K562 (cell line): ENCODE measurements at regions not wholly inside any gene's neighbourhood (a gene's known extent, or its start where the extent isn't known, plus 50 kb on each side); places are given as distances from the start of the nearest gene placed in this dataset.

Experiments used
- ATAC-seq: fragments of 200-7000 bp; cut with Tn5 transposase; 3 replicates; pipeline ENCODE4 v1.9.1; 2020; ENCODE audit warnings: moderate library complexity
- BruUV-seq: library from RNA; stranded (reverse); fragments of 400-500 nt; replicated peaks from 2 replicates; lab custom pipeline; 2021; lab: Mats Ljungman, UMichigan
- CTCF ChIA-PET: fragments of 300-600 bp; formaldehyde crosslinking; extraction: SDS; loops from one replicate; lab custom pipeline; 2021; ENCODE audit warnings: low intra/inter-chr PET ratio; lab: Yijun Ruan, JAX
- POLR2A ChIA-PET: fragments of 300-600, 350-650 bp; sonication (Branson Sonifier 250); formaldehyde crosslinking; extraction: SDS; loops from one replicate; lab custom pipeline; 2021; ENCODE audit warnings: antibody characterized with exemption, inconsistent platforms; lab: Yijun Ruan, JAX
- DNase-seq, 4 experiments: peaks; one replicate each; pipeline versions ENCODE4 v3.0.0 to v3.0.0-alpha.2; 2011 to 2018; ENCODE audit warnings: low spot score in 3 of 4, mixed read lengths in 3 of 4; ENCODE audit errors: extremely low read depth in 1 of 4
- FAIRE-seq: peaks from 2 replicates; lab custom pipeline; 2011; peaks lifted over from hg19 to GRCh38; lab: Jason Lieb, UNC
- H2AFZ ChIP-seq: 2 replicates; pipeline ENCODE4 v1.6.0; 2011; ENCODE audit warnings: low read depth, low read length, control low read depth, inconsistent platforms
- H3K27ac ChIP-seq: fragments of 200-600 bp; 3 replicates; pipeline ENCODE4 v1.8.0; 2011; ENCODE audit warnings: low read depth, mild to moderate bottlenecking, control low read depth, inconsistent platforms, low read length, moderate library complexity, mixed read lengths; ENCODE audit errors: extremely low read depth
- H3K27me3 ChIP-seq, 2 experiments: fragments of 300-600 bp in 1 of 2; 2 replicates in 1 of 2; 3 replicates in 1 of 2; pipeline versions ENCODE4 v1.6.0 to v1.8.0; 2011; ENCODE audit warnings: inconsistent platforms in 2 of 2, low read length in 2 of 2, mild to moderate bottlenecking in 1 of 2, mixed read lengths in 1 of 2, moderate library complexity in 1 of 2; ENCODE audit not compliant: control insufficient read depth in 2 of 2, insufficient read depth in 2 of 2
- H3K36me3 ChIP-seq: fragments of 300-600 bp; 3 replicates; pipeline ENCODE4 v1.8.0; 2011; ENCODE audit warnings: mild to moderate bottlenecking, low read length, inconsistent platforms; ENCODE audit not compliant: control insufficient read depth, insufficient read depth
- H3K4me1 ChIP-seq, 2 experiments: fragments of 200-600 bp in 1 of 2; replicated peaks in 1 of 2; 2 replicates in 1 of 2; 3 replicates in 1 of 2; pipeline versions ENCODE4 v1.5.1 to v1.8.0; 2011; ENCODE audit warnings: inconsistent platforms in 2 of 2, low read length in 2 of 2, mild to moderate bottlenecking in 1 of 2, mixed read lengths in 1 of 2, moderate library complexity in 1 of 2; ENCODE audit not compliant: control insufficient read depth in 2 of 2, insufficient read depth in 2 of 2
- H3K4me2 ChIP-seq: 2 replicates; pipeline ENCODE4 v1.6.1; 2011; ENCODE audit warnings: low read length, control low read depth, inconsistent platforms, mixed read lengths; ENCODE audit not compliant: insufficient read depth
- H3K4me3 ChIP-seq: fragments of 200-600 bp; sonication (generic), shearing (Covaris generic); 2 replicates; pipeline ENCODE4 v1.5.1; 2016; ENCODE audit warnings: control low read depth, inconsistent platforms
- H3K79me2 ChIP-seq: fragments of 200-600 bp; 3 replicates; pipeline ENCODE4 v1.8.0; 2011; ENCODE audit warnings: low read length, inconsistent platforms; ENCODE audit not compliant: control insufficient read depth, insufficient read depth
- H3K9ac ChIP-seq, 2 experiments: 2 replicates each; pipeline versions ENCODE4 v1.6.0 to v1.6.1; 2011; ENCODE audit warnings: low read depth in 2 of 2, low read length in 2 of 2, control low read depth in 1 of 2, inconsistent platforms in 1 of 2, mild to moderate bottlenecking in 1 of 2, mixed read lengths in 1 of 2; ENCODE audit not compliant: insufficient read depth in 1 of 2
- H3K9me1 ChIP-seq: one replicate; pipeline ENCODE4 v1.6.0; 2011; ENCODE audit warnings: inconsistent platforms, mild to moderate bottlenecking, low read length, moderate library complexity; ENCODE audit not compliant: control insufficient read depth, insufficient read depth
- H3K9me3 ChIP-seq: replicated peaks from 2 replicates; pipeline ENCODE4 v1.5.1; 2011; ENCODE audit warnings: low read depth, low read length, inconsistent platforms; ENCODE audit not compliant: control insufficient read depth, insufficient read depth
- H4K20me1 ChIP-seq: replicated peaks from 2 replicates; pipeline ENCODE4 v1.6.1; 2011; ENCODE audit warnings: low read length, inconsistent platforms, mixed read lengths; ENCODE audit not compliant: control insufficient read depth, insufficient read depth
- CBX8 ChIP-seq: fragments of 200-600 bp; sonication (generic); IDR thresholded peaks from 2 replicates; pipeline ENCODE4 v1.6.1; 2012; ENCODE audit warnings: borderline replicate concordance, mixed run types, low read depth, mild to moderate bottlenecking, moderate library complexity, mixed read lengths, low read length, control low read depth, inconsistent platforms; ENCODE audit not compliant: poor library complexity, severe bottlenecking; ENCODE audit errors: extremely low read depth
- FOXK1 ChIP-seq: sonication (generic); formaldehyde crosslinking; IDR thresholded peaks from 2 replicates; pipeline ENCODE4 v1.8.0; 2022; ENCODE audit warnings: missing genetic modification reagents, mild to moderate bottlenecking, borderline replicate concordance
- HNRNPK ChIP-seq: fragments of 200-400 bp; formaldehyde crosslinking; IDR thresholded peaks from one replicate; pipeline ENCODE4 v1.6.1; 2018; ENCODE audit warnings: mild to moderate bottlenecking, low read depth, low read length; ENCODE audit not compliant: poor library complexity, severe bottlenecking
- NBN ChIP-seq: fragments of 450-650 bp; IDR thresholded peaks from 2 replicates; pipeline ENCODE4 v1.6.1; 2016; ENCODE audit warnings: low read depth, mild to moderate bottlenecking
- PHF8 ChIP-seq: fragments of 200-600 bp; sonication (generic); IDR thresholded peaks from 2 replicates; pipeline ENCODE4 v1.6.1; 2012; ENCODE audit warnings: mixed run types, mild to moderate bottlenecking, inconsistent platforms, low read length, moderate library complexity, borderline replicate concordance
- POLR2A ChIP-seq: fragments of 450-650 bp; conservative IDR thresholded peaks from 2 replicates; pipeline ENCODE4 v1.6.1; 2016
- RFX7 ChIP-seq: fragments of 250-450 bp; sonication (Bioruptor Pico); IDR thresholded peaks from 2 replicates; pipeline ENCODE4 v1.5.1; 2021; ENCODE audit warnings: mild to moderate bottlenecking
- RNF2 ChIP-seq: sonication (generic); IDR thresholded peaks from 2 replicates; pipeline ENCODE4 v1.6.1; 2016
- SIN3A ChIP-seq, 2 experiments: fragments of 150-350 bp in 1 of 2; IDR thresholded peaks; 2 replicates each; pipeline ENCODE4 v1.6.1; 2011 to 2016; ENCODE audit warnings: borderline replicate concordance in 2 of 2, low read depth in 2 of 2, low read length in 2 of 2, mild to moderate bottlenecking in 2 of 2, moderate library complexity in 2 of 2; ENCODE audit not compliant: control insufficient read depth in 1 of 2
- SMARCA4 ChIP-seq: fragments of 450-650 bp; IDR thresholded peaks from 2 replicates; pipeline ENCODE4 v1.6.1; 2016
- TAF1 ChIP-seq: IDR thresholded peaks from 2 replicates; pipeline ENCODE4 v1.6.1; 2011; ENCODE audit warnings: mild to moderate bottlenecking, low read length, moderate library complexity; ENCODE audit not compliant: insufficient read depth, control insufficient read depth, severe bottlenecking; ENCODE audit errors: extremely low read depth
- TCF3 ChIP-seq: sonication (generic); formaldehyde crosslinking; IDR thresholded peaks from 2 replicates; pipeline ENCODE4 v1.4.0; 2020; ENCODE audit warnings: mild to moderate bottlenecking, missing genetic modification reagents
- XRCC4 ChIP-seq: IDR thresholded peaks from one replicate; pipeline ENCODE4 v1.6.1; 2011; ENCODE audit not compliant: insufficient read depth, insufficient read length; ENCODE audit errors: extremely low read depth
- ZFX ChIP-seq: sonication (generic); formaldehyde crosslinking; IDR thresholded peaks from 2 replicates; pipeline ENCODE4 v1.8.0; 2022; ENCODE audit warnings: mild to moderate bottlenecking, missing genetic modification reagents, moderate library complexity
- ZNF133 ChIP-seq: fragments of 250-450 bp; sonication (Bioruptor Pico); IDR thresholded peaks from 2 replicates; pipeline ENCODE4 v1.4.0; 2020; ENCODE audit warnings: mild to moderate bottlenecking
- ZNF143 ChIP-seq: sonication (generic); formaldehyde crosslinking; IDR thresholded peaks from 2 replicates; pipeline ENCODE4 v1.9.0; 2022; ENCODE audit warnings: mild to moderate bottlenecking, missing genetic modification reagents
- WGBS: fragments of 100-300 bp; shearing (Covaris generic); methylation state at CpG from one replicate; pipeline ENCODE4 v1.1.6; 2016; ENCODE audit warnings: low coverage, mixed read lengths; ENCODE audit not compliant: insufficient coverage; ENCODE audit errors: missing lambda C conversion rate; 5-methylcytosine and 5-hydroxymethylcytosine counted together
- in situ Hi-C: fragments of 300-500 bp; cut with MboI; formaldehyde crosslinking; loops from 4 replicates; pipeline ENCODE4 v1.15.0; 2018; ENCODE audit warnings: inconsistent platforms, mixed read lengths
- intact Hi-C: fragments of 100-400 bp; cut with micrococcal nuclease; formaldehyde crosslinking; loops from 2 replicates; pipeline ENCODE4 v1.14.2; 2022
- TF ChIP-seq, protein P1 (sequence below): sonication (generic); formaldehyde crosslinking; IDR thresholded peaks from 2 replicates; pipeline ENCODE4 v1.8.0; 2022; ENCODE audit warnings: mild to moderate bottlenecking, missing genetic modification reagents
- TF ChIP-seq, protein P2 (sequence below): sonication (generic); formaldehyde crosslinking; IDR thresholded peaks from 2 replicates; pipeline ENCODE4 v1.8.0; 2022; ENCODE audit warnings: missing genetic modification reagents, mild to moderate bottlenecking, borderline replicate concordance
- TF ChIP-seq, protein P3 (sequence below): fragments of 250-450 bp; sonication (Bioruptor Pico); IDR thresholded peaks from 2 replicates; pipeline ENCODE4 v1.8.0; 2021; ENCODE audit warnings: moderate library complexity, mild to moderate bottlenecking, inconsistent platforms
- TF ChIP-seq, protein P4 (sequence below): conservative IDR thresholded peaks from 2 replicates; pipeline ENCODE4 v1.6.1; 2011; ENCODE audit warnings: low read depth, mild to moderate bottlenecking, low read length; ENCODE audit not compliant: control insufficient read depth

DNA sequence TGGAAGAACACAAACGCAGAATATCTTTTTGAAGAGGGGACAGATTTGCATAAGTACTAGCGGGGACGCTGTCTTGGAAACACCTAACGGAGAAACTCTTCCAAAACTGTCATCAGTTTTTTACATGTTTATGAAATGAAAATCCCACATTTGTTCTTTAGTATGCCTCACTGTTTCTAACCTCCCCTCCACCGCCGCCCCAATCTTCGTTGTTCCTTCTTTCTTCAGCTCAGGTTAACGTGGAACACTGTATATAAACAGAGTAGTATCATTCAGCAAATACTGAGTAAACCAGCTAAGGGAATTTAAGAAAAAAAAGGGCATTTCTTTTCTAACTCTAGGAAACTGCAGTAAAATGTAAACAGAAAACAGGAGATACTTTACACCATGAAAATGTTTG is 2345.6 kb downstream of the PCDH7 start (continued):
- TF ChIP-seq, protein P1, sequence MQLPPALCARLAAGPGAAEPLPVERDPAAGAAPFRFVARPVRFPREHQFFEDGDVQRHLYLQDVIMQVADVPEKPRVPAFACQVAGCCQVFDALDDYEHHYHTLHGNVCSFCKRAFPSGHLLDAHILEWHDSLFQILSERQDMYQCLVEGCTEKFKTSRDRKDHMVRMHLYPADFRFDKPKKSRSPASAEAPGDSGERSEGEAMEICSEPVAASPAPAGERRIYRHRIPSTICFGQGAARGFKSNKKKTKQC (CRISPR knock-in tag), result no peak
- no peak for TF ChIP-seq TAF1
- no peak for TF ChIP-seq TCF3 (CRISPR knock-in tag)
- TF ChIP-seq PHF8, result no peak

DNA sequence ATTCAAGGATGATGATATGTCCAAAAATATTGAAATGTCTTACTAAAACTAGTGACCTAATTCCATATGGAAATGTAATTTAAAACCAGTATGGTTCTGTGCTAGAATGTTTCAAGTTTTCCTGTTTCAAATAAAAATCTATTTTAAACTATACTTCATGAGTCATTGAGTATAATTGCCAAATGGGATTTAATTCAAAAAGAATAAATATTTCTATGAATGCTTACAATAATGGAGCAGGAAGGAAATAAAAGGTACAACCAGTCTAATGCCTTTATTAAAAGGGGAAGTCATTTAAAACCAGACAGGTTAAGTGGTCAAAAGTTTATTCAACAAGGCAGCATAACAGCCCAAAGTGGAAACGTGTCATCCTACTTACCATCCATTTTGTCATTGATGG is 2347.1 kb downstream of the PCDH7 start:
- ChIA-PET CTCF (no interaction called here), POLR2A (no interaction called here)
- DNase-seq (no peak), ATAC-seq (no peak), FAIRE-seq (no peak)
- no TSS peak for BruUV-seq
- H3K4me2 ChIP-seq, result no peak overlapping the region
- H4K20me1 ChIP-seq, result no peaks in the 10 kb centered on the region
- H3K27me3 ChIP-seq, result no peaks in the 10 kb centered on the region
- H3K9me1 ChIP-seq, result no peaks in the 10 kb centered on the region
- H2AFZ ChIP-seq, result no peak overlapping the region
- H3K79me2 ChIP-seq, result no peaks in the 10 kb centered on the region
- H3K4me3 ChIP-seq, result no peak overlapping the region
- H3K9ac ChIP-seq, result no peak overlapping the region
- intact Hi-C loops, result no loop called here
- 0% methylated on average over 1 of the region's 1 CpG for WGBS
- TF ChIP-seq SIN3A (IDR thresholded peaks at IDR 0.05; ENCODE audit: borderline replicate concordance in 2 of 2, control insufficient read depth in 1 of 2, low read depth in 2 of 2, low read length in 2 of 2) (no peak), RNF2 (no peak), ZNF133 (CRISPR knock-in tag) (no peak), XRCC4 (no peak), RFX7 (no peak), POLR2A (no peak), ZFX (no peak), ZNF143 (CRISPR knock-in tag) (no peak), NBN (no peak), SMARCA4 (no peak), HNRNPK (no peak), CBX8 (no peak), FOXK1 (CRISPR knock-in tag) (no peak)
- TF ChIP-seq, protein P2, sequence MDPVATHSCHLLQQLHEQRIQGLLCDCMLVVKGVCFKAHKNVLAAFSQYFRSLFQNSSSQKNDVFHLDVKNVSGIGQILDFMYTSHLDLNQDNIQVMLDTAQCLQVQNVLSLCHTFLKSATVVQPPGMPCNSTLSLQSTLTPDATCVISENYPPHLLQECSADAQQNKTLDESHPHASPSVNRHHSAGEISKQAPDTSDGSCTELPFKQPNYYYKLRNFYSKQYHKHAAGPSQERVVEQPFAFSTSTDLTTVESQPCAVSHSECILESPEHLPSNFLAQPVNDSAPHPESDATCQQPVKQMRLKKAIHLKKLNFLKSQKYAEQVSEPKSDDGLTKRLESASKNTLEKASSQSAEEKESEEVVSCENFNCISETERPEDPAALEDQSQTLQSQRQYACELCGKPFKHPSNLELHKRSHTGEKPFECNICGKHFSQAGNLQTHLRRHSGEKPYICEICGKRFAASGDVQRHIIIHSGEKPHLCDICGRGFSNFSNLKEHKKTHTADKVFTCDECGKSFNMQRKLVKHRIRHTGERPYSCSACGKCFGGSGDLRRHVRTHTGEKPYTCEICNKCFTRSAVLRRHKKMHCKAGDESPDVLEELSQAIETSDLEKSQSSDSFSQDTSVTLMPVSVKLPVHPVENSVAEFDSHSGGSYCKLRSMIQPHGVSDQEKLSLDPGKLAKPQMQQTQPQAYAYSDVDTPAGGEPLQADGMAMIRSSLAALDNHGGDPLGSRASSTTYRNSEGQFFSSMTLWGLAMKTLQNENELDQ, result no peak
- TF ChIP-seq, protein P3, sequence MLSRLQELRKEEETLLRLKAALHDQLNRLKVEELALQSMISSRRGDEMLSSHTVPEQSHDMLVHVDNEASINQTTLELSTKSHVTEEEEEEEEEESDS (CRISPR knock-in tag), result no peak
- TF ChIP-seq, protein P4, sequence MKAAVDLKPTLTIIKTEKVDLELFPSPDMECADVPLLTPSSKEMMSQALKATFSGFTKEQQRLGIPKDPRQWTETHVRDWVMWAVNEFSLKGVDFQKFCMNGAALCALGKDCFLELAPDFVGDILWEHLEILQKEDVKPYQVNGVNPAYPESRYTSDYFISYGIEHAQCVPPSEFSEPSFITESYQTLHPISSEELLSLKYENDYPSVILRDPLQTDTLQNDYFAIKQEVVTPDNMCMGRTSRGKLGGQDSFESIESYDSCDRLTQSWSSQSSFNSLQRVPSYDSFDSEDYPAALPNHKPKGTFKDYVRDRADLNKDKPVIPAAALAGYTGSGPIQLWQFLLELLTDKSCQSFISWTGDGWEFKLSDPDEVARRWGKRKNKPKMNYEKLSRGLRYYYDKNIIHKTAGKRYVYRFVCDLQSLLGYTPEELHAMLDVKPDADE, result no peak
- no peaks in the 10 kb centered on the region for H3K4me1 ChIP-seq
- no peaks in the 10 kb centered on the region for H3K9me3 ChIP-seq
- H3K27ac ChIP-seq, result no peak overlapping the region
- in situ Hi-C loops, result no loop called here
- no peaks in the 10 kb centered on the region for H3K36me3 ChIP-seq
